Endothelial cell of umbilical vein (primary cell): ENCODE measurements at regions not wholly inside any gene's neighbourhood (a gene's known extent, or its start where the extent isn't known, plus 50 kb on each side); places are given as distances from the start of the nearest gene placed in this dataset.

Source experiments
- POLR2A ChIP-seq: IDR thresholded peaks from 2 replicates; pipeline ENCODE4 v1.6.1; 2012; ENCODE audit warnings: low read depth, mild to moderate bottlenecking, control low read depth, low read length
- POLR2AphosphoS5 ChIP-seq: IDR thresholded peaks from 2 replicates; pipeline ENCODE4 v1.6.1; 2012; ENCODE audit warnings: low read depth, mild to moderate bottlenecking, control low read depth, low read length, moderate library complexity; ENCODE audit not compliant: insufficient read depth
- TF ChIP-seq, protein P1 (sequence below), 2 donors: IDR thresholded peaks; 1 replicate in 1 of 2; 2 replicates in 1 of 2; pipeline ENCODE4 v1.5.1; 2011; ENCODE audit warnings: low read length in 2 of 2, mild to moderate bottlenecking in 2 of 2, moderate library complexity in 2 of 2, control low read depth in 1 of 2, inconsistent platforms in 1 of 2, low read depth in 1 of 2; ENCODE audit not compliant: insufficient read depth in 1 of 2; ENCODE audit errors: extremely low read depth in 1 of 2
- TF ChIP-seq, protein P2 (sequence below): IDR thresholded peaks from 2 replicates; pipeline ENCODE4 v1.6.1; 2011; ENCODE audit not compliant: insufficient read depth, insufficient read length

- no peak for TF ChIP-seq POLR2A
- TF ChIP-seq, protein P1, sequence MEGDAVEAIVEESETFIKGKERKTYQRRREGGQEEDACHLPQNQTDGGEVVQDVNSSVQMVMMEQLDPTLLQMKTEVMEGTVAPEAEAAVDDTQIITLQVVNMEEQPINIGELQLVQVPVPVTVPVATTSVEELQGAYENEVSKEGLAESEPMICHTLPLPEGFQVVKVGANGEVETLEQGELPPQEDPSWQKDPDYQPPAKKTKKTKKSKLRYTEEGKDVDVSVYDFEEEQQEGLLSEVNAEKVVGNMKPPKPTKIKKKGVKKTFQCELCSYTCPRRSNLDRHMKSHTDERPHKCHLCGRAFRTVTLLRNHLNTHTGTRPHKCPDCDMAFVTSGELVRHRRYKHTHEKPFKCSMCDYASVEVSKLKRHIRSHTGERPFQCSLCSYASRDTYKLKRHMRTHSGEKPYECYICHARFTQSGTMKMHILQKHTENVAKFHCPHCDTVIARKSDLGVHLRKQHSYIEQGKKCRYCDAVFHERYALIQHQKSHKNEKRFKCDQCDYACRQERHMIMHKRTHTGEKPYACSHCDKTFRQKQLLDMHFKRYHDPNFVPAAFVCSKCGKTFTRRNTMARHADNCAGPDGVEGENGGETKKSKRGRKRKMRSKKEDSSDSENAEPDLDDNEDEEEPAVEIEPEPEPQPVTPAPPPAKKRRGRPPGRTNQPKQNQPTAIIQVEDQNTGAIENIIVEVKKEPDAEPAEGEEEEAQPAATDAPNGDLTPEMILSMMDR (IDR thresholded peaks at IDR 0.05; ENCODE audit: extremely low read depth in 1 of 2, insufficient read depth in 1 of 2, low read depth in 1 of 2, low read length in 2 of 2): no peak
- TF ChIP-seq POLR2AphosphoS5: no peak
- TF ChIP-seq, protein P2, sequence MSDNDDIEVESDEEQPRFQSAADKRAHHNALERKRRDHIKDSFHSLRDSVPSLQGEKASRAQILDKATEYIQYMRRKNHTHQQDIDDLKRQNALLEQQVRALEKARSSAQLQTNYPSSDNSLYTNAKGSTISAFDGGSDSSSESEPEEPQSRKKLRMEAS: no peak
Measured at GRCh38 chr6:101126501-101126900, 245.4 kb upstream of the ASCC3 start.
